ENCODE measurements at regions not wholly inside any gene's neighbourhood (a gene's known extent, or its start where the extent isn't known, plus 50 kb on each side); places are given as distances from the start of the nearest gene placed in this dataset.

GRCh38 chr6:138550346-138550767 is 51.1 kb upstream of the NHSL1 start:
- DNase-seq = no peak

GRCh38 chr6:138554146-138554545 is 54.9 kb upstream of the NHSL1 start:
- no peak for DNase-seq

GRCh38 chr6:138555421-138555988 is 56.2 kb upstream of the NHSL1 start:
- DNase-seq = no peak

GRCh38 chr6:138557147-138557546 is 57.9 kb upstream of the NHSL1 start:
- DNase-seq = no peak

GRCh38 chr6:138559143-138559542 is 59.8 kb upstream of the NHSL1 start:
- no peak for DNase-seq

GRCh38 chr6:138560130-138560860 is 61.0 kb upstream of the NHSL1 start:
- DNase-seq = no peak

- DNase-seq = no peak
Observed at GRCh38 chr6:138562691-138563090, 63.4 kb upstream of the NHSL1 start.

- no peak for DNase-seq
Observed at GRCh38 chr6:138563231-138563630, 63.9 kb upstream of the NHSL1 start.

GRCh38 chr6:138563650-138564049 is 64.4 kb upstream of the NHSL1 start:
- no peak for DNase-seq

GRCh38 chr6:138564170-138564721 is 65.0 kb upstream of the NHSL1 start:
- no peak for DNase-seq

GRCh38 chr6:138567052-138567451 is 67.8 kb upstream of the NHSL1 start:
- DNase-seq = no peak

- no peak for DNase-seq
Observed at GRCh38 chr6:138568997-138569396, 69.7 kb upstream of the NHSL1 start.

GRCh38 chr6:138569554-138569953 is 70.3 kb upstream of the NHSL1 start:
- DNase-seq = no peak

GRCh38 chr6:138569970-138570724 is 70.9 kb upstream of the NHSL1 start:
- DNase-seq = no peak

GRCh38 chr6:138570725-138571029 is 71.4 kb upstream of the NHSL1 start:
- no peak for DNase-seq

- DNase-seq = no peak
Observed at GRCh38 chr6:138571181-138571580, 71.9 kb upstream of the NHSL1 start.

GRCh38 chr6:138571585-138572166 is 72.4 kb upstream of the NHSL1 start:
- no peak for DNase-seq

GRCh38 chr6:138572167-138572875 is 73.0 kb upstream of the NHSL1 start:
- DNase-seq = peak; percentile 19

GRCh38 chr6:138572885-138573284 is 73.6 kb upstream of the NHSL1 start:
- DNase-seq = no peak

- DNase-seq = no peak
Observed at GRCh38 chr6:138575257-138575656, 76.0 kb upstream of the NHSL1 start.

- no peak for DNase-seq
Observed at GRCh38 chr6:138576313-138576712, 77.0 kb upstream of the NHSL1 start.

- no peak for DNase-seq
Observed at GRCh38 chr6:138577151-138577915, 78.0 kb upstream of the NHSL1 start.
